WTC11 (cell line): ENCODE measurements at regions not wholly inside any gene's neighbourhood (a gene's known extent, or its start where the extent isn't known, plus 50 kb on each side); places are given as distances from the start of the nearest gene placed in this dataset.

ENCODE experiments used
- ATAC-seq: fragments of 200-7000 bp; cut with Tn5 transposase; 2 replicates; pipeline ENCODE4 v1.10.0; 2021; ENCODE audit warnings: mild to moderate bottlenecking, moderate library complexity
- CTCF ChIA-PET: fragments of 300-600 bp; sonication (Branson Sonifier 250); formaldehyde crosslinking; loops from one replicate; lab custom pipeline; 2021; ENCODE audit warnings: antibody characterized with exemption; lab: Charles Lee
- POLR2A ChIA-PET: fragments of 350-600 bp; sonication (Branson Sonifier 250); formaldehyde crosslinking; loops from one replicate; lab custom pipeline; 2021; ENCODE audit warnings: antibody characterized with exemption; lab: Charles Lee
- DNase-seq: peaks from one replicate; pipeline ENCODE4 v3.0.0; 2021; ENCODE audit warnings: low spot score
- H3K27ac Mint-ChIP-seq: 2 replicates; pipeline ENCODE4 v1.8.0; 2021; ENCODE audit warnings: mixed read lengths
- H3K27me3 Mint-ChIP-seq: 2 replicates; pipeline ENCODE4 v1.8.0; 2021; ENCODE audit warnings: low read depth, mild to moderate bottlenecking, moderate library complexity, mixed read lengths
- H3K36me3 Mint-ChIP-seq: 2 replicates; pipeline ENCODE4 v1.8.0; 2021; ENCODE audit warnings: mixed read lengths
- H3K4me1 Mint-ChIP-seq: 2 replicates; pipeline ENCODE4 v1.8.0; 2022; ENCODE audit warnings: mixed read lengths
- H3K4me3 Mint-ChIP-seq: 2 replicates; pipeline ENCODE4 v1.8.0; 2021; ENCODE audit warnings: mild to moderate bottlenecking, moderate library complexity, mixed read lengths
- H3K9me3 Mint-ChIP-seq: 2 replicates; pipeline ENCODE4 v1.8.0; 2021; ENCODE audit warnings: mixed read lengths
- CREB1 ChIP-seq: sonication (generic); formaldehyde crosslinking; IDR thresholded peaks from 2 replicates; pipeline ENCODE4 v1.8.0; 2023; ENCODE audit warnings: mild to moderate bottlenecking, missing genetic modification reagents
- GABPB1 ChIP-seq: sonication (generic); formaldehyde crosslinking; IDR thresholded peaks from 2 replicates; pipeline ENCODE4 v1.8.1; 2023; ENCODE audit warnings: mild to moderate bottlenecking, missing genetic modification reagents
- SMAD3 ChIP-seq: sonication (generic); formaldehyde crosslinking; IDR thresholded peaks from 2 replicates; pipeline ENCODE4 v1.8.0; 2022; ENCODE audit warnings: missing genetic modification reagents, mild to moderate bottlenecking, borderline replicate concordance
- TEAD1 ChIP-seq: sonication (generic); formaldehyde crosslinking; IDR thresholded peaks from 2 replicates; pipeline ENCODE4 v1.8.0; 2022; ENCODE audit warnings: mild to moderate bottlenecking, missing genetic modification reagents
- ZNF232 ChIP-seq: sonication (generic); formaldehyde crosslinking; IDR thresholded peaks from 2 replicates; pipeline ENCODE4 v1.8.0; 2022; ENCODE audit warnings: mild to moderate bottlenecking, missing genetic modification reagents
- ZNF416 ChIP-seq: fragments of 250-450 bp; sonication (Bioruptor Pico); IDR thresholded peaks from 2 replicates; pipeline ENCODE4 v1.9.0; 2021; ENCODE audit warnings: mild to moderate bottlenecking, inconsistent platforms
- TF ChIP-seq, protein P1 (sequence below): sonication (generic); formaldehyde crosslinking; IDR thresholded peaks from 2 replicates; pipeline ENCODE4 v1.8.1; 2023; ENCODE audit warnings: mild to moderate bottlenecking, missing genetic modification reagents, borderline replicate concordance
- TF ChIP-seq, protein P2 (sequence below): sonication (generic); formaldehyde crosslinking; IDR thresholded peaks from 2 replicates; pipeline ENCODE4 v1.8.1; 2023; ENCODE audit warnings: mild to moderate bottlenecking, missing genetic modification reagents, moderate library complexity
- TF ChIP-seq, protein P3 (sequence below): sonication (generic); formaldehyde crosslinking; IDR thresholded peaks from 2 replicates; pipeline ENCODE4 v1.8.1; 2023; ENCODE audit warnings: mild to moderate bottlenecking, moderate library complexity, missing genetic modification reagents
- TF ChIP-seq, protein P4 (sequence below): sonication (generic); formaldehyde crosslinking; IDR thresholded peaks from 2 replicates; pipeline ENCODE4 v1.8.0; 2023; ENCODE audit warnings: missing genetic modification reagents
- TF ChIP-seq, protein P5 (sequence below): sonication (generic); formaldehyde crosslinking; IDR thresholded peaks from 2 replicates; pipeline ENCODE4 v1.8.1; 2023; ENCODE audit warnings: mild to moderate bottlenecking, missing genetic modification reagents
- TF ChIP-seq, protein P6 (sequence below): sonication (generic); formaldehyde crosslinking; IDR thresholded peaks from 2 replicates; pipeline ENCODE4 v1.8.1; 2022; ENCODE audit warnings: low read depth, mild to moderate bottlenecking, moderate library complexity, missing genetic modification reagents, borderline replicate concordance
- TF ChIP-seq, protein P7 (sequence below): sonication (generic); formaldehyde crosslinking; IDR thresholded peaks from 2 replicates; pipeline ENCODE4 v1.8.0; 2023; ENCODE audit warnings: missing genetic modification reagents, mild to moderate bottlenecking, borderline replicate concordance
- TF ChIP-seq, protein P8 (sequence below): sonication (generic); formaldehyde crosslinking; conservative IDR thresholded peaks from 2 replicates; pipeline ENCODE4 v1.8.1; 2023; ENCODE audit warnings: mild to moderate bottlenecking, low read depth, missing genetic modification reagents, moderate library complexity
- TF ChIP-seq, protein P9 (sequence below): sonication (generic); formaldehyde crosslinking; conservative IDR thresholded peaks from 2 replicates; pipeline ENCODE4 v1.8.1; 2022; ENCODE audit warnings: mild to moderate bottlenecking, missing genetic modification reagents

DNA sequence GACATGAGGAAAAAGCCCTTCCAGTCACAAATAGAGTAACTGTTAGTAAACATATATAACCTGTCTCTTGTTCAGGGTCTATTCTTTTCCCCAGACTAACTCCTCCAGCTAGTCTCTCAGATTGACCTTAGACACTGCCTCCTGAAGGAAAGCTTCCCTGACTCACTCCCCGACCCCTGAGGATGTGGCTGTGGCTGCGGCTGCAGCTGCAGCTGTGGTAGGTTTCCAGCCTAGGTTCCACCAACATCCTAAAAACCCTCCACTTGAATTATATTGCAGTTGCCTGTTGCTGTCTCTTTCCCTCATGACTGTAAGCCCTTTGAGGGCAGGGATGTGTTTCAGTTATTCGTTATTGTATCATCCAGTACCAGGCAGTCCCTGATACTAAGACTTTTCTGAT is 132.9 kb upstream of the C1orf21 start:
- H3K4me1 Mint-ChIP-seq = peaks cover 4% of the 10 kb centered on the region; the same call in 1 of the 2 replicates
- TF ChIP-seq, protein P1, sequence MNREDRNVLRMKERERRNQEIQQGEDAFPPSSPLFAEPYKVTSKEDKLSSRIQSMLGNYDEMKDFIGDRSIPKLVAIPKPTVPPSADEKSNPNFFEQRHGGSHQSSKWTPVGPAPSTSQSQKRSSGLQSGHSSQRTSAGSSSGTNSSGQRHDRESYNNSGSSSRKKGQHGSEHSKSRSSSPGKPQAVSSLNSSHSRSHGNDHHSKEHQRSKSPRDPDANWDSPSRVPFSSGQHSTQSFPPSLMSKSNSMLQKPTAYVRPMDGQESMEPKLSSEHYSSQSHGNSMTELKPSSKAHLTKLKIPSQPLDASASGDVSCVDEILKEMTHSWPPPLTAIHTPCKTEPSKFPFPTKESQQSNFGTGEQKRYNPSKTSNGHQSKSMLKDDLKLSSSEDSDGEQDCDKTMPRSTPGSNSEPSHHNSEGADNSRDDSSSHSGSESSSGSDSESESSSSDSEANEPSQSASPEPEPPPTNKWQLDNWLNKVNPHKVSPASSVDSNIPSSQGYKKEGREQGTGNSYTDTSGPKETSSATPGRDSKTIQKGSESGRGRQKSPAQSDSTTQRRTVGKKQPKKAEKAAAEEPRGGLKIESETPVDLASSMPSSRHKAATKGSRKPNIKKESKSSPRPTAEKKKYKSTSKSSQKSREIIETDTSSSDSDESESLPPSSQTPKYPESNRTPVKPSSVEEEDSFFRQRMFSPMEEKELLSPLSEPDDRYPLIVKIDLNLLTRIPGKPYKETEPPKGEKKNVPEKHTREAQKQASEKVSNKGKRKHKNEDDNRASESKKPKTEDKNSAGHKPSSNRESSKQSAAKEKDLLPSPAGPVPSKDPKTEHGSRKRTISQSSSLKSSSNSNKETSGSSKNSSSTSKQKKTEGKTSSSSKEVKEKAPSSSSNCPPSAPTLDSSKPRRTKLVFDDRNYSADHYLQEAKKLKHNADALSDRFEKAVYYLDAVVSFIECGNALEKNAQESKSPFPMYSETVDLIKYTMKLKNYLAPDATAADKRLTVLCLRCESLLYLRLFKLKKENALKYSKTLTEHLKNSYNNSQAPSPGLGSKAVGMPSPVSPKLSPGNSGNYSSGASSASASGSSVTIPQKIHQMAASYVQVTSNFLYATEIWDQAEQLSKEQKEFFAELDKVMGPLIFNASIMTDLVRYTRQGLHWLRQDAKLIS (CRISPR knock-in tag) = no peak
- TF ChIP-seq, protein P2, sequence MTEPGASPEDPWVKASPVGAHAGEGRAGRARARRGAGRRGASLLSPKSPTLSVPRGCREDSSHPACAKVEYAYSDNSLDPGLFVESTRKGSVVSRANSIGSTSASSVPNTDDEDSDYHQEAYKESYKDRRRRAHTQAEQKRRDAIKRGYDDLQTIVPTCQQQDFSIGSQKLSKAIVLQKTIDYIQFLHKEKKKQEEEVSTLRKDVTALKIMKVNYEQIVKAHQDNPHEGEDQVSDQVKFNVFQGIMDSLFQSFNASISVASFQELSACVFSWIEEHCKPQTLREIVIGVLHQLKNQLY (CRISPR knock-in tag) = no peak
- TF ChIP-seq ZNF232 (CRISPR knock-in tag) (no peak), ZNF416 (CRISPR knock-in tag) (no peak), GABPB1 (no peak), SMAD3 (CRISPR knock-in tag) (no peak), CREB1 (CRISPR knock-in tag) (no peak), TEAD1 (CRISPR knock-in tag) (no peak)
- TF ChIP-seq, protein P3, sequence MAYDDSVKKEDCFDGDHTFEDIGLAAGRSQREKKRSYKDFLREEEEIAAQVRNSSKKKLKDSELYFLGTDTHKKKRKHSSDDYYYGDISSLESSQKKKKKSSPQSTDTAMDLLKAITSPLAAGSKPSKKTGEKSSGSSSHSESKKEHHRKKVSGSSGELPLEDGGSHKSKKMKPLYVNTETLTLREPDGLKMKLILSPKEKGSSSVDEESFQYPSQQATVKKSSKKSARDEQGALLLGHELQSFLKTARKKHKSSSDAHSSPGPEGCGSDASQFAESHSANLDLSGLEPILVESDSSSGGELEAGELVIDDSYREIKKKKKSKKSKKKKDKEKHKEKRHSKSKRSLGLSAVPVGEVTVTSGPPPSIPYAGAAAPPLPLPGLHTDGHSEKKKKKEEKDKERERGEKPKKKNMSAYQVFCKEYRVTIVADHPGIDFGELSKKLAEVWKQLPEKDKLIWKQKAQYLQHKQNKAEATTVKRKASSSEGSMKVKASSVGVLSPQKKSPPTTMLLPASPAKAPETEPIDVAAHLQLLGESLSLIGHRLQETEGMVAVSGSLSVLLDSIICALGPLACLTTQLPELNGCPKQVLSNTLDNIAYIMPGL (CRISPR knock-in tag) = no peak
- TF ChIP-seq, protein P4, sequence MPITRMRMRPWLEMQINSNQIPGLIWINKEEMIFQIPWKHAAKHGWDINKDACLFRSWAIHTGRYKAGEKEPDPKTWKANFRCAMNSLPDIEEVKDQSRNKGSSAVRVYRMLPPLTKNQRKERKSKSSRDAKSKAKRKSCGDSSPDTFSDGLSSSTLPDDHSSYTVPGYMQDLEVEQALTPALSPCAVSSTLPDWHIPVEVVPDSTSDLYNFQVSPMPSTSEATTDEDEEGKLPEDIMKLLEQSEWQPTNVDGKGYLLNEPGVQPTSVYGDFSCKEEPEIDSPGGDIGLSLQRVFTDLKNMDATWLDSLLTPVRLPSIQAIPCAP (CRISPR knock-in tag) = no peak
- TF ChIP-seq, protein P5, sequence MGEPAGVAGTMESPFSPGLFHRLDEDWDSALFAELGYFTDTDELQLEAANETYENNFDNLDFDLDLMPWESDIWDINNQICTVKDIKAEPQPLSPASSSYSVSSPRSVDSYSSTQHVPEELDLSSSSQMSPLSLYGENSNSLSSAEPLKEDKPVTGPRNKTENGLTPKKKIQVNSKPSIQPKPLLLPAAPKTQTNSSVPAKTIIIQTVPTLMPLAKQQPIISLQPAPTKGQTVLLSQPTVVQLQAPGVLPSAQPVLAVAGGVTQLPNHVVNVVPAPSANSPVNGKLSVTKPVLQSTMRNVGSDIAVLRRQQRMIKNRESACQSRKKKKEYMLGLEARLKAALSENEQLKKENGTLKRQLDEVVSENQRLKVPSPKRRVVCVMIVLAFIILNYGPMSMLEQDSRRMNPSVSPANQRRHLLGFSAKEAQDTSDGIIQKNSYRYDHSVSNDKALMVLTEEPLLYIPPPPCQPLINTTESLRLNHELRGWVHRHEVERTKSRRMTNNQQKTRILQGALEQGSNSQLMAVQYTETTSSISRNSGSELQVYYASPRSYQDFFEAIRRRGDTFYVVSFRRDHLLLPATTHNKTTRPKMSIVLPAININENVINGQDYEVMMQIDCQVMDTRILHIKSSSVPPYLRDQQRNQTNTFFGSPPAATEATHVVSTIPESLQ (CRISPR knock-in tag) = no peak
- TF ChIP-seq, protein P6, sequence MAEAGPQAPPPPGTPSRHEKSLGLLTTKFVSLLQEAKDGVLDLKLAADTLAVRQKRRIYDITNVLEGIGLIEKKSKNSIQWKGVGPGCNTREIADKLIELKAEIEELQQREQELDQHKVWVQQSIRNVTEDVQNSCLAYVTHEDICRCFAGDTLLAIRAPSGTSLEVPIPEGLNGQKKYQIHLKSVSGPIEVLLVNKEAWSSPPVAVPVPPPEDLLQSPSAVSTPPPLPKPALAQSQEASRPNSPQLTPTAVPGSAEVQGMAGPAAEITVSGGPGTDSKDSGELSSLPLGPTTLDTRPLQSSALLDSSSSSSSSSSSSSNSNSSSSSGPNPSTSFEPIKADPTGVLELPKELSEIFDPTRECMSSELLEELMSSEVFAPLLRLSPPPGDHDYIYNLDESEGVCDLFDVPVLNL (CRISPR knock-in tag) = no peak
- TF ChIP-seq, protein P7, sequence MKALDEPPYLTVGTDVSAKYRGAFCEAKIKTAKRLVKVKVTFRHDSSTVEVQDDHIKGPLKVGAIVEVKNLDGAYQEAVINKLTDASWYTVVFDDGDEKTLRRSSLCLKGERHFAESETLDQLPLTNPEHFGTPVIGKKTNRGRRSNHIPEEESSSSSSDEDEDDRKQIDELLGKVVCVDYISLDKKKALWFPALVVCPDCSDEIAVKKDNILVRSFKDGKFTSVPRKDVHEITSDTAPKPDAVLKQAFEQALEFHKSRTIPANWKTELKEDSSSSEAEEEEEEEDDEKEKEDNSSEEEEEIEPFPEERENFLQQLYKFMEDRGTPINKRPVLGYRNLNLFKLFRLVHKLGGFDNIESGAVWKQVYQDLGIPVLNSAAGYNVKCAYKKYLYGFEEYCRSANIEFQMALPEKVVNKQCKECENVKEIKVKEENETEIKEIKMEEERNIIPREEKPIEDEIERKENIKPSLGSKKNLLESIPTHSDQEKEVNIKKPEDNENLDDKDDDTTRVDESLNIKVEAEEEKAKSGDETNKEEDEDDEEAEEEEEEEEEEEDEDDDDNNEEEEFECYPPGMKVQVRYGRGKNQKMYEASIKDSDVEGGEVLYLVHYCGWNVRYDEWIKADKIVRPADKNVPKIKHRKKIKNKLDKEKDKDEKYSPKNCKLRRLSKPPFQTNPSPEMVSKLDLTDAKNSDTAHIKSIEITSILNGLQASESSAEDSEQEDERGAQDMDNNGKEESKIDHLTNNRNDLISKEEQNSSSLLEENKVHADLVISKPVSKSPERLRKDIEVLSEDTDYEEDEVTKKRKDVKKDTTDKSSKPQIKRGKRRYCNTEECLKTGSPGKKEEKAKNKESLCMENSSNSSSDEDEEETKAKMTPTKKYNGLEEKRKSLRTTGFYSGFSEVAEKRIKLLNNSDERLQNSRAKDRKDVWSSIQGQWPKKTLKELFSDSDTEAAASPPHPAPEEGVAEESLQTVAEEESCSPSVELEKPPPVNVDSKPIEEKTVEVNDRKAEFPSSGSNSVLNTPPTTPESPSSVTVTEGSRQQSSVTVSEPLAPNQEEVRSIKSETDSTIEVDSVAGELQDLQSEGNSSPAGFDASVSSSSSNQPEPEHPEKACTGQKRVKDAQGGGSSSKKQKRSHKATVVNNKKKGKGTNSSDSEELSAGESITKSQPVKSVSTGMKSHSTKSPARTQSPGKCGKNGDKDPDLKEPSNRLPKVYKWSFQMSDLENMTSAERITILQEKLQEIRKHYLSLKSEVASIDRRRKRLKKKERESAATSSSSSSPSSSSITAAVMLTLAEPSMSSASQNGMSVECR = no peak
- TF ChIP-seq, protein P8, sequence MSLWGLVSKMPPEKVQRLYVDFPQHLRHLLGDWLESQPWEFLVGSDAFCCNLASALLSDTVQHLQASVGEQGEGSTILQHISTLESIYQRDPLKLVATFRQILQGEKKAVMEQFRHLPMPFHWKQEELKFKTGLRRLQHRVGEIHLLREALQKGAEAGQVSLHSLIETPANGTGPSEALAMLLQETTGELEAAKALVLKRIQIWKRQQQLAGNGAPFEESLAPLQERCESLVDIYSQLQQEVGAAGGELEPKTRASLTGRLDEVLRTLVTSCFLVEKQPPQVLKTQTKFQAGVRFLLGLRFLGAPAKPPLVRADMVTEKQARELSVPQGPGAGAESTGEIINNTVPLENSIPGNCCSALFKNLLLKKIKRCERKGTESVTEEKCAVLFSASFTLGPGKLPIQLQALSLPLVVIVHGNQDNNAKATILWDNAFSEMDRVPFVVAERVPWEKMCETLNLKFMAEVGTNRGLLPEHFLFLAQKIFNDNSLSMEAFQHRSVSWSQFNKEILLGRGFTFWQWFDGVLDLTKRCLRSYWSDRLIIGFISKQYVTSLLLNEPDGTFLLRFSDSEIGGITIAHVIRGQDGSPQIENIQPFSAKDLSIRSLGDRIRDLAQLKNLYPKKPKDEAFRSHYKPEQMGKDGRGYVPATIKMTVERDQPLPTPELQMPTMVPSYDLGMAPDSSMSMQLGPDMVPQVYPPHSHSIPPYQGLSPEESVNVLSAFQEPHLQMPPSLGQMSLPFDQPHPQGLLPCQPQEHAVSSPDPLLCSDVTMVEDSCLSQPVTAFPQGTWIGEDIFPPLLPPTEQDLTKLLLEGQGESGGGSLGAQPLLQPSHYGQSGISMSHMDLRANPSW (CRISPR knock-in tag) = no peak
- TF ChIP-seq, protein P9, sequence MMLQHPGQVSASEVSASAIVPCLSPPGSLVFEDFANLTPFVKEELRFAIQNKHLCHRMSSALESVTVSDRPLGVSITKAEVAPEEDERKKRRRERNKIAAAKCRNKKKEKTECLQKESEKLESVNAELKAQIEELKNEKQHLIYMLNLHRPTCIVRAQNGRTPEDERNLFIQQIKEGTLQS (CRISPR knock-in tag) = no peak
- TF ChIP-seq, all 79 proteins: peak for 0
- ChIA-PET POLR2A (no interaction called here), CTCF (interaction anchor here (0.6 to 1.0 kb wide), 2 partner anchors 410 to 437 kb away, joined by 3 to 4 read pairs; no protein-coding TSS in a partner anchor)
- no peak for DNase-seq
- Mint-ChIP-seq H3K9me3 (peaks cover 8% of the 10 kb centered on the region), H3K27me3 (no peaks in the 10 kb centered on the region), H3K27ac (no peak overlapping the region), H3K36me3 (no peaks in the 10 kb centered on the region), H3K4me3 (no peak overlapping the region)
- ATAC-seq = no peak
